ENCODE measurements at regions not wholly inside any gene's neighbourhood (a gene's known extent, or its start where the extent isn't known, plus 50 kb on each side); places are given as distances from the start of the nearest gene placed in this dataset.

DNA sequence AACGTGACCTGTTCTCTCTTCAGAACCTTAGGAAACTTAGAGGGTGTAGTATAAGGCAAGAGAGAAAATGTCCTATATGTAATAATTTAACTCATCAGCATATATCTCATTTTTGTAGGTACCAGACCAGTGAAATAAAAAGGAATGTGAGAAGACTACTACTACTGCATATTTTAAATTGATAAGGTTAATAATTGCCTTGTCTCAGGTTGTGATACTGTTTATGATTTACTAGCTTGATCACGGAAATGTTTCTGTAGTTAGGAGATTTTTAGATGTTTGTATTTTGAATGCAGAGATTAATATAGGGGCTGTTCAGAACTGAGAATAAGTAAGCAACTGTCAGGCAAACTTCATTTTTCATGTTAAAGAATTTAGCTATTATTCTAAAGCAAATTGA lies 1563.4 kb downstream of the C4orf33 start:
- no peaks in the 10 kb centered on the region for H3K27me3 ChIP-seq (ENCODE audit: control insufficient read depth, insufficient read depth, low read length)
- TF ChIP-seq, protein P1, sequence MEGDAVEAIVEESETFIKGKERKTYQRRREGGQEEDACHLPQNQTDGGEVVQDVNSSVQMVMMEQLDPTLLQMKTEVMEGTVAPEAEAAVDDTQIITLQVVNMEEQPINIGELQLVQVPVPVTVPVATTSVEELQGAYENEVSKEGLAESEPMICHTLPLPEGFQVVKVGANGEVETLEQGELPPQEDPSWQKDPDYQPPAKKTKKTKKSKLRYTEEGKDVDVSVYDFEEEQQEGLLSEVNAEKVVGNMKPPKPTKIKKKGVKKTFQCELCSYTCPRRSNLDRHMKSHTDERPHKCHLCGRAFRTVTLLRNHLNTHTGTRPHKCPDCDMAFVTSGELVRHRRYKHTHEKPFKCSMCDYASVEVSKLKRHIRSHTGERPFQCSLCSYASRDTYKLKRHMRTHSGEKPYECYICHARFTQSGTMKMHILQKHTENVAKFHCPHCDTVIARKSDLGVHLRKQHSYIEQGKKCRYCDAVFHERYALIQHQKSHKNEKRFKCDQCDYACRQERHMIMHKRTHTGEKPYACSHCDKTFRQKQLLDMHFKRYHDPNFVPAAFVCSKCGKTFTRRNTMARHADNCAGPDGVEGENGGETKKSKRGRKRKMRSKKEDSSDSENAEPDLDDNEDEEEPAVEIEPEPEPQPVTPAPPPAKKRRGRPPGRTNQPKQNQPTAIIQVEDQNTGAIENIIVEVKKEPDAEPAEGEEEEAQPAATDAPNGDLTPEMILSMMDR (IDR thresholded peaks at IDR 0.05; ENCODE audit: insufficient read depth, low read length, poor library complexity, severe bottlenecking): no peak
- no peak for DNase-seq (ENCODE audit: low read depth)
- no peaks in the 10 kb centered on the region for H3K36me3 ChIP-seq (ENCODE audit: control insufficient read depth, insufficient read depth, low read length)
- no peak overlapping the region for H3K4me3 ChIP-seq (ENCODE audit: low read depth, low read length)

- Histone ChIP-seq H3K27me3 (ENCODE audit: control insufficient read depth, insufficient read depth, low read length) (no peaks in the 10 kb centered on the region), H3K36me3 (ENCODE audit: control insufficient read depth, insufficient read depth, low read length) (no peaks in the 10 kb centered on the region), H3K4me3 (ENCODE audit: low read depth, low read length) (no peak overlapping the region)
- DNase-seq (ENCODE audit: low read depth): no peak
- TF ChIP-seq, protein P1 (IDR thresholded peaks at IDR 0.05; ENCODE audit: insufficient read depth, low read length, poor library complexity, severe bottlenecking): no peak
Observed at GRCh38 chr4:130668859-130669258, 1572.9 kb downstream of the C4orf33 start.

DNA sequence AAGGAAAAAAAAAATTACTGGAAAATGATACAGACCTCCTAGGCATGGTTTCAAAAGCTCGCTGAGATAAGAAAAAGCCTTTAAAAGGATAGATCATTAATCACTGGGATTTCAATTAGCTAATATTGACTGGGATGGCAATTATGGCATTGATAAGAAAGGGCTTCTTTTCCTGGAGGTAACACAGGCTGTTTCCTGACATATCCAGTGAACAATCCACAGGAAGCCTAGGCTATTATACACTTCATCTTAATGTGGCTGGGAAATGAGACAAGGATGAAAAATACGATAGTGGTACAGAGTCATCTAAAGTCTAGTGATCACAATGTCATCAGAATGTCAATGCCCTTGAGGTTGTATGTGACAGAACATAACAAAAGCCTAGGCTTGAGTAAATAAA lies 1579.3 kb downstream of the C4orf33 start:
- no peak overlapping the region for H3K4me3 ChIP-seq (ENCODE audit: low read depth, low read length)
- TF ChIP-seq, protein P1 (IDR thresholded peaks at IDR 0.05; ENCODE audit: insufficient read depth, low read length, poor library complexity, severe bottlenecking): no peak

GRCh38 chr4:130689181-130689580 lies 1593.2 kb downstream of the C4orf33 start:
- TF ChIP-seq, protein P1 (IDR thresholded peaks at IDR 0.05; ENCODE audit: insufficient read depth, low read length, poor library complexity, severe bottlenecking): no peak
- H3K4me3 ChIP-seq (ENCODE audit: low read depth, low read length): no peak overlapping the region
- no peaks in the 10 kb centered on the region for H3K27me3 ChIP-seq (ENCODE audit: control insufficient read depth, insufficient read depth, low read length)
- DNase-seq (ENCODE audit: low read depth): no peak
- H3K36me3 ChIP-seq (ENCODE audit: control insufficient read depth, insufficient read depth, low read length): no peaks in the 10 kb centered on the region

More for the DNA sequence above, 1579.3 kb downstream of the C4orf33 start:
- Histone ChIP-seq H3K36me3 (ENCODE audit: control insufficient read depth, insufficient read depth, low read length) (no peaks in the 10 kb centered on the region), H3K27me3 (ENCODE audit: control insufficient read depth, insufficient read depth, low read length) (no peaks in the 10 kb centered on the region)
- no peak for DNase-seq (ENCODE audit: low read depth)

DNA sequence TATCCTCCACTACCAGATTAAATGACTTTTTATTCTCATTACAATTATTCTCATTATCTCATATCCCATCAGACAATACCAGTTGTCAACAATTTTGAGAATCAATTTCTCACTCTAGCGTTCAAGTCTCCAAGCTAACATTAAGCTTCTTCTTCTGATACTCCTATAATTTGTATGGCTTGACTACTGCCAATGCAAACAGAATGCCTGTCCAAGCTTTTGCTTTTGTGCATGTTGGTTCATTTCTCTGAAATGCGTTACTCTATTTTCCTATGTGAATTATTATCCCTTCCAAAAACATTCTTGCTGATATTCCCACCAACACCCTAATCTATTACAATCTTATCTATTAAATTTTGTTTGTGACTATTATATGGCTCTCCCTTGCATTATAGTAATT lies 1602.3 kb downstream of the C4orf33 start:
- Histone ChIP-seq H3K36me3 (ENCODE audit: control insufficient read depth, insufficient read depth, low read length) (no peaks in the 10 kb centered on the region), H3K4me3 (ENCODE audit: low read depth, low read length) (no peak overlapping the region), H3K27me3 (ENCODE audit: control insufficient read depth, insufficient read depth, low read length) (no peaks in the 10 kb centered on the region)
- TF ChIP-seq, protein P1 (IDR thresholded peaks at IDR 0.05; ENCODE audit: insufficient read depth, low read length, poor library complexity, severe bottlenecking): no peak
- DNase-seq (ENCODE audit: low read depth): no peak

DNA sequence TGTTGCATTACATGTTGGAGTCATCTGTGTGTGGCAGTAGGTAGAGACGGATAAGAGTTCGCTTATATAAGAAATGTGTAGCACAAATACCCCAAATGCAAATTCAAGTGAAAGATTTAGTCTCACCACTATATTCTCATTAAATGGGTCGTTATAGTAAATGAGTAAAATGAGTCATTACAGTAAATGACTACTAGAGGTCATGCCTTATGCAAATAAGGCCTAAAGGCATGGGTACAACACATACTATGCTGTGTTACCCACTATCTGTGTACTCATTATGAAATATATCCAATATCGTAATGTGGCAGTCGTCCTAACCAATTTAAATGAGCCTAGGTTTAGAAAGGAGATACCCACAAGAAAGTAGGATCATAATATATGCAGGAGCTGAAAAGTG lies 1603.1 kb downstream of the C4orf33 start:
- no peak for DNase-seq (ENCODE audit: low read depth)
- Histone ChIP-seq H3K27me3 (ENCODE audit: control insufficient read depth, insufficient read depth, low read length) (no peaks in the 10 kb centered on the region), H3K4me3 (ENCODE audit: low read depth, low read length) (no peak overlapping the region), H3K36me3 (ENCODE audit: control insufficient read depth, insufficient read depth, low read length) (no peaks in the 10 kb centered on the region)
- TF ChIP-seq, protein P1 (IDR thresholded peaks at IDR 0.05; ENCODE audit: insufficient read depth, low read length, poor library complexity, severe bottlenecking): no peak
